OCI-LY3 (cell line): ENCODE measurements at regions not wholly inside any gene's neighbourhood (a gene's known extent, or its start where the extent isn't known, plus 50 kb on each side); places are given as distances from the start of the nearest gene placed in this dataset.

Source experiments
- H2AFZ ChIP-seq: fragments of 200-600, 300-600 bp; shearing (Covaris generic); 2 replicates; pipeline ENCODE4 v1.6.0; 2014; ENCODE audit warnings: antibody characterized with exemption, low read depth, low read length
- H3K27ac ChIP-seq: fragments of 200-600, 300-600 bp; sonication (generic); 2 replicates; pipeline ENCODE4 v1.5.1; 2014; ENCODE audit warnings: mild to moderate bottlenecking, low read length, moderate library complexity, mixed read lengths
- H3K27me3 ChIP-seq: fragments of 200-600, 300-600 bp; sonication (generic); 2 replicates; pipeline ENCODE4 v1.6.1; 2014; ENCODE audit warnings: low read depth, low read length, mixed read lengths
- H3K36me3 ChIP-seq: fragments of 200-600, 300-600 bp; sonication (generic); replicated peaks from 2 replicates; pipeline ENCODE3; 2014; ENCODE audit warnings: low read depth, low read length, mixed read lengths
- H3K4me1 ChIP-seq: fragments of 300-600, 200-600 bp; sonication (generic); 2 replicates; pipeline ENCODE4 v1.6.1; 2014; ENCODE audit warnings: low read length, mixed read lengths
- H3K4me2 ChIP-seq: fragments of 200-600, 300-600 bp; sonication (generic); 2 replicates; pipeline ENCODE4 v1.6.1; 2014; ENCODE audit warnings: low read length, mixed read lengths
- H3K4me3 ChIP-seq: fragments of 300-600, 200-600 bp; sonication (generic); 2 replicates; pipeline ENCODE4 v1.5.1; 2014; ENCODE audit warnings: antibody characterized with exemption, mild to moderate bottlenecking, low read length, moderate library complexity
- H3K79me2 ChIP-seq: fragments of 300-600, 200-600 bp; shearing (Covaris generic); 2 replicates; pipeline ENCODE4 v1.6.1; 2014; ENCODE audit warnings: mild to moderate bottlenecking, low read length, mixed read lengths
- H3K9ac ChIP-seq: fragments of 300-600, 200-600 bp; shearing (Covaris generic); 2 replicates; pipeline ENCODE4 v1.6.0; 2014; ENCODE audit warnings: mild to moderate bottlenecking, low read length, moderate library complexity
- H3K9me3 ChIP-seq: fragments of 200-600, 300-600 bp; shearing (Covaris generic); 2 replicates; pipeline ENCODE4 v1.6.1; 2014; ENCODE audit warnings: low read length, mixed read lengths; ENCODE audit not compliant: insufficient read depth
- H4K20me1 ChIP-seq: fragments of 200-600, 300-600 bp; sonication (generic); 2 replicates; pipeline ENCODE4 v1.6.1; 2016; ENCODE audit warnings: low read length, mixed read lengths; ENCODE audit not compliant: insufficient read depth
- CTCF ChIP-seq: fragments of 200-600, 300-600 bp; sonication (generic); IDR thresholded peaks from 2 replicates; pipeline ENCODE4 v1.5.1; 2014; ENCODE audit warnings: antibody characterized with exemption, low read length, low read depth
- EZH2phosphoT487 ChIP-seq: fragments of 200-600 bp; shearing (Covaris generic); IDR thresholded peaks from 2 replicates; pipeline ENCODE4 v1.6.1; 2018; ENCODE audit warnings: antibody characterized with exemption, mixed run types, low read depth

GRCh38 chr9:89812556-89813181, 207.9 kb downstream of the GADD45G start:
- Histone ChIP-seq H2AFZ (no peak overlapping the region), H3K27ac (no peak overlapping the region), H3K9ac (no peak overlapping the region), H3K4me1 (peaks cover 44% of the 10 kb centered on the region), H3K4me3 (no peak overlapping the region), H3K4me2 (no peak overlapping the region), H3K79me2 (no peaks in the 10 kb centered on the region), H3K36me3 (no peaks in the 10 kb centered on the region), H4K20me1 (no peaks in the 10 kb centered on the region), H3K27me3 (no peaks in the 10 kb centered on the region), H3K9me3 (no peaks in the 10 kb centered on the region)
- TF ChIP-seq CTCF, result no peak
- no peak for TF ChIP-seq EZH2phosphoT487

- no peak overlapping the region for H3K4me2 ChIP-seq
- H3K27me3 ChIP-seq, result no peaks in the 10 kb centered on the region
- H3K36me3 ChIP-seq, result no peaks in the 10 kb centered on the region
Measured at GRCh38 chr9:89813482-89813881, 208.7 kb downstream of the GADD45G start.

GRCh38 chr9:89814340-89815040, 209.7 kb downstream of the GADD45G start:
- peak overlapping the region; percentile 80 for H3K4me2 ChIP-seq
- H3K27me3 ChIP-seq, result no peaks in the 10 kb centered on the region
- peaks cover 59% of the 10 kb centered on the region for H3K4me1 ChIP-seq
- no peaks in the 10 kb centered on the region for H3K36me3 ChIP-seq
- TF ChIP-seq CTCF, result no peak
- no peak for TF ChIP-seq EZH2phosphoT487
- peak overlapping the region; percentile 30 for H3K4me3 ChIP-seq
- H3K79me2 ChIP-seq, result no peaks in the 10 kb centered on the region
- H3K9ac ChIP-seq, result peak overlapping the region; percentile 73
- H2AFZ ChIP-seq, result peak overlapping the region; percentile 90; the same call in 1 of the 2 replicates
- H4K20me1 ChIP-seq, result no peaks in the 10 kb centered on the region
- peak overlapping the region; percentile 95 for H3K27ac ChIP-seq
- no peaks in the 10 kb centered on the region for H3K9me3 ChIP-seq

More at GRCh38 chr9:89813482-89813881, 208.7 kb downstream of the GADD45G start:
- Histone ChIP-seq H3K9ac (no peak overlapping the region), H4K20me1 (no peaks in the 10 kb centered on the region), H3K4me3 (no peak overlapping the region), H3K79me2 (no peaks in the 10 kb centered on the region), H3K27ac (no peak overlapping the region), H2AFZ (no peak overlapping the region), H3K9me3 (no peaks in the 10 kb centered on the region), H3K4me1 (peaks cover 49% of the 10 kb centered on the region)
- TF ChIP-seq CTCF, result no peak
- no peak for TF ChIP-seq EZH2phosphoT487

GRCh38 chr9:89815061-89815902, 210.5 kb downstream of the GADD45G start:
- no peaks in the 10 kb centered on the region for H3K36me3 ChIP-seq
- no peaks in the 10 kb centered on the region for H3K79me2 ChIP-seq
- H3K27me3 ChIP-seq, result no peaks in the 10 kb centered on the region
- H3K4me1 ChIP-seq, result peaks cover 60% of the 10 kb centered on the region
- H4K20me1 ChIP-seq, result no peaks in the 10 kb centered on the region
- peak overlapping the region; percentile 80 for H3K4me2 ChIP-seq
- peak overlapping the region; percentile 95 for H3K27ac ChIP-seq
- peak overlapping the region; percentile 90; the same call in 1 of the 2 replicates for H2AFZ ChIP-seq
- TF ChIP-seq EZH2phosphoT487 (no peak), CTCF (peak; percentile 39)
- H3K9ac ChIP-seq, result peak overlapping the region; percentile 73
- H3K9me3 ChIP-seq, result no peaks in the 10 kb centered on the region
- peak overlapping the region; percentile 30 for H3K4me3 ChIP-seq
